ENCODE measurements at regions not wholly inside any gene's neighbourhood (a gene's known extent, or its start where the extent isn't known, plus 50 kb on each side); places are given as distances from the start of the nearest gene placed in this dataset.

- DNase-seq (ENCODE audit: low read depth in 3 of 3) = no peak
These were observed 119.7 kb downstream of the CD47 start for GRCh38 chr3:107970993-107971580.

GRCh38 chr3:107969994-107970819 is 120.6 kb downstream of the CD47 start:
- DNase-seq (ENCODE audit: low read depth in 3 of 3) = no peak

- no peak for DNase-seq (ENCODE audit: low read depth in 3 of 3)
These were observed 121.3 kb downstream of the CD47 start for GRCh38 chr3:107969525-107969924.

GRCh38 chr3:107966276-107966675 is 124.6 kb downstream of the CD47 start:
- no peak for DNase-seq (ENCODE audit: low read depth in 3 of 3)

GRCh38 chr3:107965136-107965655 is 125.6 kb downstream of the CD47 start:
- DNase-seq (ENCODE audit: low read depth in 3 of 3) = no peak

GRCh38 chr3:107963581-107963980 is 127.2 kb downstream of the CD47 start:
- DNase-seq (ENCODE audit: low read depth in 3 of 3) = no peak

GRCh38 chr3:107962946-107963345 is 127.9 kb downstream of the CD47 start:
- no peak for DNase-seq (ENCODE audit: low read depth in 3 of 3)

GRCh38 chr3:107962037-107962436 is 128.8 kb downstream of the CD47 start:
- no peak for DNase-seq (ENCODE audit: low read depth in 3 of 3)

GRCh38 chr3:107959550-107960154 is 131.2 kb downstream of the CD47 start:
- no peak for DNase-seq (ENCODE audit: low read depth in 3 of 3)

- no peak for DNase-seq (ENCODE audit: low read depth in 3 of 3)
These were observed 132.7 kb downstream of the CD47 start for GRCh38 chr3:107958146-107958545.

- no peak for DNase-seq (ENCODE audit: low read depth in 3 of 3)
These were observed 133.6 kb downstream of the CD47 start for GRCh38 chr3:107956991-107957900.

GRCh38 chr3:107954845-107955244 is 136.0 kb downstream of the CD47 start:
- no peak for DNase-seq (ENCODE audit: low read depth in 3 of 3)

- no peak for DNase-seq (ENCODE audit: low read depth in 3 of 3)
These were observed 137.1 kb downstream of the CD47 start for GRCh38 chr3:107953722-107954121.

GRCh38 chr3:107951126-107951525 is 139.7 kb downstream of the CD47 start:
- DNase-seq (ENCODE audit: low read depth in 3 of 3) = no peak

GRCh38 chr3:107950417-107950816 is 140.4 kb downstream of the CD47 start:
- no peak for DNase-seq (ENCODE audit: low read depth in 3 of 3)

- DNase-seq (ENCODE audit: low read depth in 3 of 3) = no peak
These were observed 141.3 kb downstream of the CD47 start for GRCh38 chr3:107949394-107949970.

GRCh38 chr3:107947203-107947602 is 143.6 kb downstream of the CD47 start:
- no peak for DNase-seq (ENCODE audit: low read depth in 3 of 3)

GRCh38 chr3:107946700-107947099 is 144.1 kb downstream of the CD47 start:
- no peak for DNase-seq (ENCODE audit: low read depth in 3 of 3)

- no peak for DNase-seq (ENCODE audit: low read depth in 3 of 3)
These were observed 145.3 kb downstream of the CD47 start for GRCh38 chr3:107945417-107946094.

GRCh38 chr3:107943786-107944523 is 146.9 kb downstream of the CD47 start:
- no peak for DNase-seq (ENCODE audit: low read depth in 3 of 3)

Measured in stimulated activated CD4-positive, alpha-beta T cell treated with anti-CD3 and anti-CD28 coated beads, TNF-alpha, amount 100 ng/mL, for 48 hours (primary cell).